Adrenal gland (tissue), 5 donors: ENCODE measurements at regions not wholly inside any gene's neighbourhood (a gene's known extent, or its start where the extent isn't known, plus 50 kb on each side); places are given as distances from the start of the nearest gene placed in this dataset.

Experiments used
- POLR2A ChIP-seq, 2 donors: fragments of 450-650 bp; IDR thresholded peaks; one replicate each; pipeline ENCODE4 v1.6.1; 2017; ENCODE audit warnings: antibody characterized with exemption in 2 of 2, mild to moderate bottlenecking in 2 of 2, moderate library complexity in 1 of 2
- TF ChIP-seq, protein P1 (sequence below), 6 experiments: fragments of 450-650 bp in 4 of 6; fragments of 200-600 bp in 2 of 6; sonication (generic) in 1 of 6; IDR thresholded peaks; 1 replicate in 5 of 6; 2 replicates in 1 of 6; pipeline versions ENCODE4 v1.5.1 to v1.8.0; 2016 to 2021; ENCODE audit warnings: antibody characterized with exemption in 6 of 6, mild to moderate bottlenecking in 2 of 6, moderate library complexity in 1 of 6
- donor health status: DM: no; HTN: no; CAD: no.

DNA sequence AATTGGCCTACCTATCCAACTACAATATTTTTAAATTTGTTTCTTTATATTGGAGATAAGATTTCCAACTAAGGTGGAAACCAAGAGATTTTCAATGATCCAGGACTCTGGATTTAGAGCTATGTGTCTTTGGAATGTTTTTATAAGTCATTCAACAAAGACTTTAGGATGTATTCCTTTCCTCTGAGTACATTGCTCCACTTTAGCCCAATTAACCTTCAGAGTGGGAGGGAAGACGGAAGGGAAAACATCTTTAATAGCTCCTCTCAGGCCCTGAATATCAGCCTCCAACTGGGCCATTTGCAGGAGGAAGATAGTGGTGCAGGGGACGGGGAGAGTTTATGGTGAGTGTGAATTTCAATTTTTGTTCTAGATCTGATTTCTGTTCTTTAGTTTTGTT lies 239.2 kb downstream of the PIK3R1 start:
- TF ChIP-seq, protein P1, sequence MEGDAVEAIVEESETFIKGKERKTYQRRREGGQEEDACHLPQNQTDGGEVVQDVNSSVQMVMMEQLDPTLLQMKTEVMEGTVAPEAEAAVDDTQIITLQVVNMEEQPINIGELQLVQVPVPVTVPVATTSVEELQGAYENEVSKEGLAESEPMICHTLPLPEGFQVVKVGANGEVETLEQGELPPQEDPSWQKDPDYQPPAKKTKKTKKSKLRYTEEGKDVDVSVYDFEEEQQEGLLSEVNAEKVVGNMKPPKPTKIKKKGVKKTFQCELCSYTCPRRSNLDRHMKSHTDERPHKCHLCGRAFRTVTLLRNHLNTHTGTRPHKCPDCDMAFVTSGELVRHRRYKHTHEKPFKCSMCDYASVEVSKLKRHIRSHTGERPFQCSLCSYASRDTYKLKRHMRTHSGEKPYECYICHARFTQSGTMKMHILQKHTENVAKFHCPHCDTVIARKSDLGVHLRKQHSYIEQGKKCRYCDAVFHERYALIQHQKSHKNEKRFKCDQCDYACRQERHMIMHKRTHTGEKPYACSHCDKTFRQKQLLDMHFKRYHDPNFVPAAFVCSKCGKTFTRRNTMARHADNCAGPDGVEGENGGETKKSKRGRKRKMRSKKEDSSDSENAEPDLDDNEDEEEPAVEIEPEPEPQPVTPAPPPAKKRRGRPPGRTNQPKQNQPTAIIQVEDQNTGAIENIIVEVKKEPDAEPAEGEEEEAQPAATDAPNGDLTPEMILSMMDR (IDR thresholded peaks at IDR 0.05), result no peak
- TF ChIP-seq POLR2A (IDR thresholded peaks at IDR 0.05), result no peak
